ENCODE measurements at regions not wholly inside any gene's neighbourhood (a gene's known extent, or its start where the extent isn't known, plus 50 kb on each side); places are given as distances from the start of the nearest gene placed in this dataset.

DNA sequence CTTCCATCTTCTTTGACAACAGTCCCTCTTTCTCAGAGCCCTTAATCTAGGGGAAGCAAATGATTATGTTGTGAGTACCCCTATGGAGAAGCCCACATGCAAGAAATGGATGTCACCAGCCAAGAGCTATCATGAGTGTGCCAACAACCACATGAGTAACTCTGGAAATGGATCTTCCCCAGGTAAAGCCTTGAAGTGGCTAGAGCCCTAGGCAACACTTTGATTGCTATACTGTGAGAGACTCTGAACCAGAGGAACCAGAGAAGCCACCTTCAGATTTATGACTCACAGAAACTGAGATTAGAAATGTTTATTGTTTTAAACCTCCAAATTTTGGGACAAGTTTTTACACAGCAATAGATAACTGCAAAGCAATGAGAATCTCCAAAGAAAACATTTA, 60.9 kb upstream of the COL1A2 start:
- intact Hi-C loops (cut with DNase I): no loop called here
- Histone ChIP-seq H3K4me1 (no peaks in the 10 kb centered on the region), H3K4me3 (no peak overlapping the region), H3K9me3 (no peaks in the 10 kb centered on the region), H3K36me3 (no peaks in the 10 kb centered on the region), H3K27ac (no peak overlapping the region), H3K9ac (ENCODE audit: low read depth in 2 of 2, low read length in 2 of 2) (no peak overlapping the region), H3K27me3 (no peaks in the 10 kb centered on the region)
- DNase-seq: no peak
- TF ChIP-seq CTCF (IDR thresholded peaks at IDR 0.05): no peak

GRCh38 chr7:94335586-94335985, 59.1 kb upstream of the COL1A2 start:
- no peaks in the 10 kb centered on the region for H3K9me3 ChIP-seq
- intact Hi-C loops (cut with DNase I): no loop called here
- no peak for TF ChIP-seq CTCF (IDR thresholded peaks at IDR 0.05)

DNA sequence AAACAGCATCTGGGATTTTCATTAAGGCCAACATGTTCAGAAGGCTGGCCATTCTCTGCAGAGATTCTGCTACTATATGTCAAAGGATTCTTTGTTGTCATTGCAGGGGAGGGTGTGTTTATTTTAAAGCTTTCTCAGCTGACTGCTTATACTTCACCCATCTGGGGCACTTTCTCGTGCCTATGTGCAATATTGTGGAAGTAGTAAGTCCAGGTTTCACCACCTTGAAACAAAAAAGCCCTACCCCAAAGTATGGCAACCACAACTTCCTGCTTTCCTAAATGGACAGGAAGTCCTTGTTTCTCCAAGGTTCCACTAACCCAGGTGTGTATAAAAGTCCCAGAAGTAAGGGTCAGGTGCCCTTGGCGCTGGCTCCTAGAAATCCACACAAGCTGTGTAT, 58.7 kb upstream of the COL1A2 start:
- no peak for DNase-seq
- H3K4me3 ChIP-seq: no peak overlapping the region
- H3K27me3 ChIP-seq: no peaks in the 10 kb centered on the region
- H3K27ac ChIP-seq: no peak overlapping the region
- TF ChIP-seq CTCF (IDR thresholded peaks at IDR 0.05): no peak
- no peaks in the 10 kb centered on the region for H3K36me3 ChIP-seq
- intact Hi-C loops (cut with DNase I): no loop called here
- no peak overlapping the region for H3K9ac ChIP-seq (ENCODE audit: low read depth in 2 of 2, low read length in 2 of 2)
- no peaks in the 10 kb centered on the region for H3K9me3 ChIP-seq
- no peaks in the 10 kb centered on the region for H3K4me1 ChIP-seq

More at GRCh38 chr7:94335586-94335985, 59.1 kb upstream of the COL1A2 start:
- no peak overlapping the region for H3K4me3 ChIP-seq
- H3K27ac ChIP-seq: no peak overlapping the region
- no peaks in the 10 kb centered on the region for H3K27me3 ChIP-seq
- no peak overlapping the region for H3K9ac ChIP-seq (ENCODE audit: low read depth in 2 of 2, low read length in 2 of 2)
- no peak for DNase-seq
- H3K36me3 ChIP-seq: no peaks in the 10 kb centered on the region
- no peaks in the 10 kb centered on the region for H3K4me1 ChIP-seq

GRCh38 chr7:94338921-94339371, 55.7 kb upstream of the COL1A2 start:
- Histone ChIP-seq H3K4me1 (no peaks in the 10 kb centered on the region), H3K9me3 (no peaks in the 10 kb centered on the region)

DNA sequence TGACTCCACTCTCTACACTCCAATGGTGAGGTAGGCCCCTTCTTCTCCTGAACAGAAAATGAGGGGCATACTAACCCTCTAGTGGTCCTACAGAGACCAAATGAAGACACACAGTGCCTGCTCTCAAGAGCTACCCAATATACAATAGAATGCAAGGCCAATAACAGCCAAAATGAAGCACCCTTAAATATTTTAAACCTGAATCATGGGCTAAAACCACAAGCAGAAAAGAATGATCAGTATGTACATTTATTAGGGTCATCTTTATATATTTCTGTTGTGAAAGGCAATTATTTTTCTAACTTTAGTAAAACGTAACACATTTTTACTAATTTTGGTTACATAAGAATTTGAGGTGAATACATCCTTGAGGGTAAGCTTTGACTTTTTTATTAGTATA, 49.9 kb upstream of the COL1A2 start:
- Histone ChIP-seq H3K9me3 (no peaks in the 10 kb centered on the region), H3K4me3 (no peak overlapping the region), H3K27ac (no peak overlapping the region), H3K9ac (ENCODE audit: low read depth in 2 of 2, low read length in 2 of 2) (no peak overlapping the region), H3K4me1 (no peaks in the 10 kb centered on the region), H3K36me3 (no peaks in the 10 kb centered on the region), H3K27me3 (no peaks in the 10 kb centered on the region)
- intact Hi-C loops (cut with DNase I): no loop called here
- no peak for DNase-seq
- no peak for TF ChIP-seq CTCF (IDR thresholded peaks at IDR 0.05)

More at GRCh38 chr7:94338921-94339371, 55.7 kb upstream of the COL1A2 start:
- Histone ChIP-seq H3K27me3 (no peaks in the 10 kb centered on the region), H3K27ac (no peak overlapping the region), H3K9ac (ENCODE audit: low read depth in 2 of 2, low read length in 2 of 2) (no peak overlapping the region), H3K36me3 (no peaks in the 10 kb centered on the region), H3K4me3 (no peak overlapping the region)
- DNase-seq: no peak
- no peak for TF ChIP-seq CTCF (IDR thresholded peaks at IDR 0.05)
- intact Hi-C loops (cut with DNase I): no loop called here

All from colonic mucosa (tissue), 4 donors.